Mammary epithelial cell (primary cell): ENCODE measurements at regions not wholly inside any gene's neighbourhood (a gene's known extent, or its start where the extent isn't known, plus 50 kb on each side); places are given as distances from the start of the nearest gene placed in this dataset.

Experiments used
- EZH2 ChIP-seq: IDR thresholded peaks from 2 replicates; pipeline ENCODE4 v1.6.1; 2012; ENCODE audit warnings: low read length, inconsistent platforms, borderline replicate concordance
- TF ChIP-seq, protein P1 (sequence below), 2 donors: IDR thresholded peaks in 1 of 2; conservative IDR thresholded peaks in 1 of 2; 2 replicates each; pipeline ENCODE4 v1.5.1; 2011 to 2012; ENCODE audit warnings: inconsistent platforms in 2 of 2, low read length in 2 of 2, mild to moderate bottlenecking in 2 of 2, control low read depth in 1 of 2, low read depth in 1 of 2; ENCODE audit not compliant: insufficient read depth in 1 of 2; ENCODE audit errors: extremely low read depth in 1 of 2

DNA sequence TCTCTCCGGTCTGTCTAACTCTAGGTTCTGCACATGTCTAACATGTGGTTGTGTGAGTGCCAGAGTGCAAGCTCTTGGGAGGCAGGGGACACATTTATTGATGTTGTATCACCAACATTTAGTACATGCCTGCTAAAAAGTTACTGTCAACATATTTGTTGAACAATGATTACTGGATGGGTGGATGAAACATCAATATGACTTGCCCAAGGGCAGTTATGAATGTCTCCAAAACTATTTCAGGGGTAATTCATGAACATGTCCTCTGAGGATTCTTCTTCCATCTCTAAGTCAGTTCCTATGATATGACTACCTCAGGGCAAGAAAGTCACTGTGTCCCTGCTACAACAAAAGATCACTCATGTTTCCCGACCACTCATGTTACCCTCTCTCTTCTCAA lies 91.3 kb upstream of the STEAP1B start:
- TF ChIP-seq, protein P1, sequence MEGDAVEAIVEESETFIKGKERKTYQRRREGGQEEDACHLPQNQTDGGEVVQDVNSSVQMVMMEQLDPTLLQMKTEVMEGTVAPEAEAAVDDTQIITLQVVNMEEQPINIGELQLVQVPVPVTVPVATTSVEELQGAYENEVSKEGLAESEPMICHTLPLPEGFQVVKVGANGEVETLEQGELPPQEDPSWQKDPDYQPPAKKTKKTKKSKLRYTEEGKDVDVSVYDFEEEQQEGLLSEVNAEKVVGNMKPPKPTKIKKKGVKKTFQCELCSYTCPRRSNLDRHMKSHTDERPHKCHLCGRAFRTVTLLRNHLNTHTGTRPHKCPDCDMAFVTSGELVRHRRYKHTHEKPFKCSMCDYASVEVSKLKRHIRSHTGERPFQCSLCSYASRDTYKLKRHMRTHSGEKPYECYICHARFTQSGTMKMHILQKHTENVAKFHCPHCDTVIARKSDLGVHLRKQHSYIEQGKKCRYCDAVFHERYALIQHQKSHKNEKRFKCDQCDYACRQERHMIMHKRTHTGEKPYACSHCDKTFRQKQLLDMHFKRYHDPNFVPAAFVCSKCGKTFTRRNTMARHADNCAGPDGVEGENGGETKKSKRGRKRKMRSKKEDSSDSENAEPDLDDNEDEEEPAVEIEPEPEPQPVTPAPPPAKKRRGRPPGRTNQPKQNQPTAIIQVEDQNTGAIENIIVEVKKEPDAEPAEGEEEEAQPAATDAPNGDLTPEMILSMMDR (conservative IDR thresholded peaks at IDR 0.05 in 1 of 2, IDR thresholded peaks at IDR 0.05 in 1 of 2; ENCODE audit: extremely low read depth in 1 of 2, insufficient read depth in 1 of 2, low read depth in 1 of 2, low read length in 2 of 2), result no peak
- no peak for TF ChIP-seq EZH2
